Kidney (tissue), 13 donors: ENCODE measurements at regions not wholly inside any gene's neighbourhood (a gene's known extent, or its start where the extent isn't known, plus 50 kb on each side); places are given as distances from the start of the nearest gene placed in this dataset.
"Not testable (repeated sequence)": the region's sequence is repeated elsewhere in the genome, so short reads cannot be mapped to it uniquely, and the experiment has no call there.

ENCODE experiments used
- DNase-seq, 5 donors: peaks; one replicate each; pipeline ENCODE4 v3.0.0-alpha.2; 2013 to 2020
- FAIRE-seq: peaks from 2 replicates; lab custom pipeline; 2012; peaks lifted over from hg19 to GRCh38; lab: Jason Lieb, UNC
- H3K27ac ChIP-seq, 2 donors: one replicate each; pipeline ENCODE4 v1.7.0; 2013; ENCODE audit warnings: low read depth in 2 of 2, low read length in 2 of 2, inconsistent platforms in 1 of 2
- H3K27me3 ChIP-seq: one replicate; pipeline ENCODE4 v1.7.1; 2013; ENCODE audit warnings: low read length, inconsistent platforms; ENCODE audit not compliant: control insufficient read depth, insufficient read depth
- H3K36me3 ChIP-seq, 3 donors: one replicate each; pipeline versions ENCODE4 v1.7.0 to v1.7.1; 2013; ENCODE audit warnings: low read length in 3 of 3, control low read depth in 1 of 3, inconsistent platforms in 1 of 3; ENCODE audit not compliant: insufficient read depth in 3 of 3, control insufficient read depth in 2 of 3
- H3K4me1 ChIP-seq, 3 donors: one replicate each; pipeline versions ENCODE4 v1.7.0 to v1.7.1; 2013; ENCODE audit warnings: low read length in 3 of 3, inconsistent platforms in 1 of 3, low read depth in 1 of 3; ENCODE audit not compliant: control insufficient read depth in 2 of 3, insufficient read depth in 2 of 3
- H3K4me3 ChIP-seq, 3 donors: one replicate each; pipeline versions ENCODE4 v1.7.0 to v1.8.1; 2013; ENCODE audit warnings: low read length in 3 of 3, control low read depth in 1 of 3, inconsistent platforms in 1 of 3
- H3K9ac ChIP-seq, 3 donors: one replicate each; pipeline versions ENCODE4 v1.7.0 to v1.7.1; 2013; ENCODE audit warnings: low read length in 3 of 3, control low read depth in 1 of 3, inconsistent platforms in 1 of 3
- H3K9me3 ChIP-seq, 3 donors: one replicate each; pipeline versions ENCODE4 v1.7.0 to v1.7.1; 2013; ENCODE audit warnings: low read length in 3 of 3, control low read depth in 1 of 3, inconsistent platforms in 1 of 3; ENCODE audit not compliant: control insufficient read depth in 2 of 3, insufficient read depth in 1 of 3
- CTCF ChIP-seq: IDR thresholded peaks from 3 replicates; pipeline ENCODE4 v1.5.1; 2012; ENCODE audit warnings: mild to moderate bottlenecking, moderate library complexity, borderline replicate concordance; ENCODE audit not compliant: insufficient read depth; ENCODE audit errors: extremely low read depth
- intact Hi-C: fragments of 100-400 bp; cut with DNase I; formaldehyde crosslinking; loops from one replicate; pipeline ENCODE4 v1.11.1; 2022
- donor health status: control.
- donor health status: control.
- donor health status: control.
- donor health status: control.
- donor health status: control.
- donor health status: DM: yes; HTN: yes; CAD: no.
- donor health status: Normal renal cell carcinoma (clear cell type).

- H3K9me3 ChIP-seq, result no peaks in the 10 kb centered on the region
- TF ChIP-seq CTCF, result no peak
- no peaks in the 10 kb centered on the region for H3K27me3 ChIP-seq
- peaks cover 0 to 11% (median 8%) of the 10 kb centered on the region in 3 donors for H3K4me1 ChIP-seq
- no peak overlapping the region for H3K4me3 ChIP-seq
- no peak overlapping the region for H3K9ac ChIP-seq
- no peak for DNase-seq
- no peaks in the 10 kb centered on the region for H3K36me3 ChIP-seq
- intact Hi-C loops, result no loop called here
- H3K27ac ChIP-seq, result no peak overlapping the region
- no peak for FAIRE-seq
Measured at GRCh38 chr6:14240411-14241166, 123.0 kb downstream of the CD83 start.

GRCh38 chr6:14241255-14242070 is 123.9 kb downstream of the CD83 start:
- DNase-seq, result no peak
- Histone ChIP-seq H3K4me1 (peaks cover 0 to 2% (median 0%) of the 10 kb centered on the region in 3 donors), H3K9ac (no peak overlapping the region), H3K4me3 (no peak overlapping the region), H3K9me3 (no peaks in the 10 kb centered on the region), H3K27ac (no peak overlapping the region), H3K27me3 (no peaks in the 10 kb centered on the region), H3K36me3 (no peaks in the 10 kb centered on the region)
- FAIRE-seq, result no peak
- no peak for TF ChIP-seq CTCF
- intact Hi-C loops, result no loop called here

GRCh38 chr6:14242912-14243311 is 125.3 kb downstream of the CD83 start:
- H3K27me3 ChIP-seq, DNase-seq, H3K27ac ChIP-seq, H3K4me1 ChIP-seq, H3K36me3 ChIP-seq, H3K4me3 ChIP-seq, H3K9me3 ChIP-seq, intact Hi-C loops, H3K9ac ChIP-seq, FAIRE-seq: not testable (repeated sequence)

GRCh38 chr6:14243597-14243996 is 126.0 kb downstream of the CD83 start:
- no peak for TF ChIP-seq CTCF
- Histone ChIP-seq H3K4me3 (no peak overlapping the region), H3K9me3 (no peaks in the 10 kb centered on the region), H3K36me3 (no peaks in the 10 kb centered on the region), H3K9ac (no peak overlapping the region), H3K27ac (no peak overlapping the region), H3K4me1 (no peaks in the 10 kb centered on the region), H3K27me3 (no peaks in the 10 kb centered on the region)
- DNase-seq (no peak), FAIRE-seq (no peak)
- intact Hi-C loops, result no loop called here
